HuH-7 (cell line): ENCODE measurements at regions not wholly inside any gene's neighbourhood (a gene's known extent, or its start where the extent isn't known, plus 50 kb on each side); places are given as distances from the start of the nearest gene placed in this dataset.

Source experiments
- DNase-seq: peaks from one replicate; pipeline ENCODE4 v3.0.0; 2011; ENCODE audit warnings: low spot score

GRCh38 chr13:107743983-107744382, 471.4 kb downstream of the LIG4 start:
- DNase-seq: no peak

DNA sequence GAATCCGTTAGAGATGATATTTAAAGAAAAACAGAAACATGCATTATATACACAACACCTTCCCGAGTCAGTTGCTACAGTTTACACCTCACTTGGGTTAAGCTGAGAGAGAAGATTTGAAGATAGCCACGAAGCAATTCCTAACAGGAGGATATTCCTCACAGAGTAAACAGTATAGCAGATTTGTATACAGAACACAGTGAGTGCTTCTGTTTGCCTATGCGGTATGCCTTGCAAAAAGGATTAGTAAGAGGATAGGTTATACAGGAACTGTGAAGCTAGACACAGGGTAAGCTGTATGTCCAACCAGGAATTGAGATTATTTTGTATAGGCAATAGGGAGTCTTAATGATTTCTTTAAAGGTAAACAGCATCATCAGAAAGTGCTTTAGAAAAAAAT, 471.8 kb downstream of the LIG4 start:
- DNase-seq: no peak

- no peak for DNase-seq
These were observed 472.2 kb downstream of the LIG4 start for GRCh38 chr13:107743100-107743499.

GRCh38 chr13:107742544-107742943, 472.8 kb downstream of the LIG4 start:
- DNase-seq: no peak

DNA sequence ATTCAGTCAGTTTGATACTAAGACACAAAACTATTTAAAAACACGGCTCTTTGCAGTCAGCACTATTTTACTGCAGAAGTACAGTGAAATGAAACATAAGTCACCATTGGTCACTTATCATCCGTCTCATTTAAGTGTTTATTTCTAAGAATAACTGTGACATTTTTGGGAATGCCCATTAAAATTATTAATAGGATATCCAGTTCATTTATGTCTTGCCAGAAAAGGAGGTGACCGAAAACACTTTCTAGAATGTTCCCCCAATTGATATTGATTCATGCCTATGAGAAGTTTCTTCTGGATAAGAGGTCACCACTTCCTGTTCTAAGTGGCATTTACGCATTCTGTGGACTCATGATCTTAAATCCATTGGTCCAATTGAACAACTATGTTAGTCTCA, 477.3 kb downstream of the LIG4 start:
- DNase-seq: no peak

DNA sequence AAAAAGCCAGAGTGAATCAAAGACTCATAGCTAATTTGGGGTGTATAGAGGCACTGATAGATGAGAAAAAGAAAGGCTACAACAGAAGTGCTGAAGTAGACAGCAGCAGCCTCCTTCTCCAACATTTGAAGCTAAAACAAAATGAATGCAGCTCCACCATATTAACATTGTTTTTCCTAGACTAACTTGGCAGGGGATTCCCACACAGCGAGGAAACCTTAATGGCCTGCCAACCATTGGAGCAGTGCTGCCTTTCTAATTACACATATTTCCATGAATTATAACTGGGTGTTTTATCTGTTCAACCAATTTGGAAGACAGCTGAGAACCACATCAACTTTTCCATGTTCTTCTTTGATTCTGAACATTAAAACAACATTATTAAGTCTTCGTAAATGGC, 478.6 kb downstream of the LIG4 start:
- DNase-seq: no peak

- no peak for DNase-seq
These were observed 479.2 kb downstream of the LIG4 start for GRCh38 chr13:107736170-107736569.

DNA sequence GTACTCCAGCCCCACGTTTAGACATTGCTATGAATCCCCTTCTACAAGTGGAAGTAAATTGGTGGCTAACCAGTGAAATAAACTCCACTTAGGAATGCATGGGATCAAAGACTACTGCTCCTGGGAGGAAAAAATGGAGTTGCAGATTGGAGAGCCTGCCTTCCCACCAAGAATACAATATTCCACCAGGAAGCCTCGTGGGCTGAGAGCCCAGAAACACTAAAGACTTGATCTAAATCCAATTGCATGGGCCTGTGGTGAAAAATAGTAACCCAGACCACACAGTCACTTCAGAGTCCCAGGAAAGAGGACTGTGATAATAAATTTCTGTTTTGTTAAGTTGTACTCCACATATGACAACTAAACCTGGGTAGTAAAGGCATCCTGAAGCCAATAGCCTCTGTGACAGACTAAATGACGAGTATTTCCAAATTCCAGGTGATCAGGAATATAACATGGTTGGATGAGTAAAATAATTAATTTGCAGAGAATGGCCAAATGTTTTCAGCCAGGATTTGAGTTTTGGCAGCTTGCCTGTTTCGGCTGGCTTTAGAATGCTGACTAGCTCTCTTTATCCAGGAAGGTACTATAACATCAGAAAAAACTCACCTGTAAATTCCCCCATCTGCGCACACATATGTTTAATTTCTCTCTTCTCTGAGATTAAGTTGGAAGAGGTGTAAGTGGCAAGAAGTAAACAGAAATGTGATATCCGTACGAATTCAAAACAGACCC, 480.3 kb downstream of the LIG4 start:
- no peak for DNase-seq

- DNase-seq: no peak
These were observed 482.1 kb downstream of the LIG4 start for GRCh38 chr13:107733276-107733675.

- no peak for DNase-seq
These were observed 484.5 kb downstream of the LIG4 start for GRCh38 chr13:107730813-107731212.

GRCh38 chr13:107721125-107721869, 494.0 kb downstream of the LIG4 start:
- no peak for DNase-seq

GRCh38 chr13:107716741-107717140, 498.6 kb downstream of the LIG4 start:
- DNase-seq: no peak

GRCh38 chr13:107716241-107716640, 499.1 kb downstream of the LIG4 start:
- DNase-seq: no peak

GRCh38 chr13:107715496-107715895, 499.8 kb downstream of the LIG4 start:
- no peak for DNase-seq

GRCh38 chr13:107713314-107713713, 502.0 kb downstream of the LIG4 start:
- DNase-seq: no peak

GRCh38 chr13:107712145-107712860, 503.0 kb downstream of the LIG4 start:
- DNase-seq: peak; percentile 10

DNA sequence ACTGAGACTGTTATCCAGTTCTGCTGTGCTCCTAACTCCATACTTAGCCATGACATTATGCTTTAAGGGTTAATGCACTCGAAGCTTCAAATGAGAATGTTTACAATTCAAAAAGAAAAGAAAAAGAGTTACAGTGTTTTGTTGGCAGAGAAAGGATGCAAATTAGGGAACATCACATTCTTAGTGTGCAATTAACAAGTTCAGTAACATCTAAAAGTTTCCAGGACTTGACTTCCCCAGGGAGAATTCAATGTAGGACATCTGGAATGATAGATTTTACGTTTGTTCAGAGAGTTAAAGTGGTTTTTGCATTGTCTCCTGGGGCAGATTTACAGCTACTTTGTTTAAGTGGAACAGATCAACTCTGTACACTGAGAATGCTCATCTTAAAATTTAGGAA, 525.2 kb downstream of the LIG4 start:
- DNase-seq: no peak

DNA sequence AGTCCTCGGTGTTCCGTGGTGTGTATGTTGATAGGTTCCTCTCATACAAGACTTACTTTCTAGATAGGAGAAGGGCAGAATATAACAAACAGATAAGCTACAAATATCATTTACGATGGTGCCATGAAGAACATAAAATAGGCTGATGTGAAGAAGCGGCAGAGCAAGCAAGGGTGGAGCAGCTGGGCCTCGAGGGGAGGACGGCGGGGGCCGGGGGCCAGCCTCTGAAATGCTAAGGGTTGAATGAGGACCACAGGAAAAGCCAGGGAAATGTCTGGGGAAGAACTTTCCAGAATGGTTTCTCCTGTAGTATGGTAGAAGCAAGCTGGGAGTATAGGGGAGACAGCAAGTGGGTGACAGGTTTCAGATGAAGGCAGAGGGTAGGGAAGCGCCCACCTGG, 529.5 kb downstream of the LIG4 start:
- DNase-seq: no peak

- no peak for DNase-seq
These were observed 533.7 kb downstream of the LIG4 start for GRCh38 chr13:107681600-107681999.

DNA sequence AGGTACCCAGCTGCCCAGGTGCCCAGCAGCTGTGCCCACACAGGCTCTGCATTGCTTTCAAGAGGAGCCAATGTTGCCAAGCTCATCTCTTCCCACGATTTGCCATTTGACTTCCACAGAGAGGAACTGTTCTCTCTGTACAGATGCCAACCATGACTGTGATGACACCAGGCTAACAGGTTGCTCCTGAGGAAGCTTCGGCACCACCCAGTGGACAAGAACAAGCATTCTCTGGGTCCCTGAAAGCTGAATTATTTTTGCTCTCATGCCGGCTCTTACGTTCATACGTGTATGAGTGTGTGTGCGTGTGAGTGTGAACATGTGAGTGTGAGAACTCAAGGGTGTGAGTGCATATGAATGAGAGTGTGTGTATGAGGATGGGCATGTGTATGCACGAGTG, 535.2 kb downstream of the LIG4 start:
- DNase-seq: no peak

- peak; percentile 28 for DNase-seq
These were observed 537.2 kb downstream of the LIG4 start for GRCh38 chr13:107678075-107678689.

DNA sequence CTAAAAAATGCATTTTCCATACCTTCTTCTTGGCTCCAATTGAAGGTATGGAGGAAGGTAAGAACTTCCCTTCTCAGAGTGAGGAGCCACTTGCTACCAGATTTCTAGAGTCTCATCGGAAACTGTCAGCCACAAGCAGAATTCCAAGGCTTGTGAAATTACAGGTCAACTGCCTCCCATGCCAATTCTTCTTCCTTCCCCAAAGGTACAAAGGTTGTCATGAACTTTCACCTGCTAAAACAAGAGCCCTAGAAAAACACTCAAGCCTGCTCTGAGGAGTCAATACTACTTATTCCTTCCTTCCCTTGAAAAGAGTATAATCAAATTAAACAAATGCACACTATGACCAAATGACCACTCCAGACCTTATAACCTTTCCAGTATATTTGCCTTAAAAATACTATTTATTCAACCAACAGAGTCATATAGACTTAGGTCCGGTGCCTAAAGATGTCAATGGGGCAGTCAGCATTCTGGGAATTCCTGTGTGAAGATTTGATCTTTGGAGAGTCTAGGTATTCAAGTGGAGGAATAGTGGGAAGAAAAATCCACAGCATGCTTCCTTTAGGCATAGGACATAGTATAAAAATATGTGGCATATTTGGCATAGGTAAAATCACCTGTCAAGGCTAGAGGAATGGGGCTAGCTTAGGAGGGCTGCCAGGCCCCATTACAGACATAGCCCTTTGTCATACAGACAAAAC, 539.3 kb downstream of the LIG4 start:
- no peak for DNase-seq
